Hepatocyte (in vitro differentiated cells): ENCODE measurements at regions not wholly inside any gene's neighbourhood (a gene's known extent, or its start where the extent isn't known, plus 50 kb on each side); places are given as distances from the start of the nearest gene placed in this dataset.

Experiments used
- DNase-seq: peaks from one replicate; pipeline ENCODE4 v3.0.0-alpha.2; 2016; ENCODE audit warnings: low spot score
- H2AFZ ChIP-seq: fragments of 200-600 bp; sonication (generic); 2 replicates; pipeline ENCODE4 v1.6.0; 2016; ENCODE audit warnings: antibody characterized with exemption, mild to moderate bottlenecking
- H3K27ac ChIP-seq: fragments of 200-600 bp; sonication (generic); 2 replicates; pipeline ENCODE4 v1.5.1; 2016; ENCODE audit warnings: mild to moderate bottlenecking
- H3K27me3 ChIP-seq: fragments of 200-600 bp; sonication (generic); 2 replicates; pipeline ENCODE4 v1.6.1; 2016
- H3K36me3 ChIP-seq: fragments of 200-600 bp; sonication (generic); replicated peaks from 2 replicates; pipeline ENCODE4 v1.5.1; 2016; ENCODE audit warnings: low read depth; ENCODE audit not compliant: insufficient read depth
- H3K4me1 ChIP-seq: fragments of 200-600 bp; sonication (generic); 2 replicates; pipeline ENCODE4 v1.5.1; 2016; ENCODE audit warnings: mild to moderate bottlenecking, moderate library complexity; ENCODE audit not compliant: insufficient read depth
- H3K4me2 ChIP-seq: fragments of 200-600 bp; sonication (generic); 2 replicates; pipeline ENCODE4 v1.6.0; 2016
- H3K4me3 ChIP-seq: fragments of 200-600 bp; sonication (generic); 2 replicates; pipeline ENCODE4 v1.5.1; 2016; ENCODE audit warnings: mild to moderate bottlenecking
- H3K79me2 ChIP-seq: fragments of 200-600 bp; sonication (generic); 2 replicates; pipeline ENCODE4 v1.6.0; 2017; ENCODE audit warnings: mild to moderate bottlenecking
- H3K9me2 ChIP-seq: fragments of 200-600 bp; sonication (generic); replicated peaks from 2 replicates; pipeline ENCODE4 v1.6.0; 2017; ENCODE audit warnings: mild to moderate bottlenecking; ENCODE audit not compliant: insufficient read depth
- H3K9me3 ChIP-seq: fragments of 200-600 bp; sonication (generic); 2 replicates; pipeline ENCODE4 v1.5.1; 2016; ENCODE audit warnings: low read depth, mild to moderate bottlenecking
- H4K20me1 ChIP-seq: fragments of 200-600 bp; sonication (generic); 2 replicates; pipeline ENCODE4 v1.6.0; 2016; ENCODE audit warnings: mild to moderate bottlenecking; ENCODE audit not compliant: insufficient read depth, poor library complexity, severe bottlenecking
- EZH2 ChIP-seq: fragments of 200-600 bp; sonication (generic); IDR thresholded peaks from 2 replicates; pipeline ENCODE4 v1.6.1; 2016; ENCODE audit warnings: antibody characterized with exemption, mild to moderate bottlenecking, borderline replicate concordance
- EZH2phosphoT487 ChIP-seq: fragments of 200-600 bp; sonication (generic); IDR thresholded peaks from one replicate; pipeline ENCODE4 v1.6.1; 2018; ENCODE audit warnings: antibody characterized with exemption, mild to moderate bottlenecking, low read depth, moderate library complexity; ENCODE audit not compliant: unreplicated experiment, severe bottlenecking
- WGBS: methylation state at CpG from one replicate; pipeline ENCODE4 v1.1.6; 2016; ENCODE audit warnings: low lambda C conversion rate; ENCODE audit errors: missing lambda C conversion rate; 5-methylcytosine and 5-hydroxymethylcytosine counted together
- TF ChIP-seq, protein P1 (sequence below): fragments of 200-600 bp; sonication (generic); IDR thresholded peaks from 2 replicates; pipeline ENCODE4 v1.5.1; 2016; ENCODE audit warnings: antibody characterized with exemption, mild to moderate bottlenecking; ENCODE audit not compliant: poor library complexity

DNA sequence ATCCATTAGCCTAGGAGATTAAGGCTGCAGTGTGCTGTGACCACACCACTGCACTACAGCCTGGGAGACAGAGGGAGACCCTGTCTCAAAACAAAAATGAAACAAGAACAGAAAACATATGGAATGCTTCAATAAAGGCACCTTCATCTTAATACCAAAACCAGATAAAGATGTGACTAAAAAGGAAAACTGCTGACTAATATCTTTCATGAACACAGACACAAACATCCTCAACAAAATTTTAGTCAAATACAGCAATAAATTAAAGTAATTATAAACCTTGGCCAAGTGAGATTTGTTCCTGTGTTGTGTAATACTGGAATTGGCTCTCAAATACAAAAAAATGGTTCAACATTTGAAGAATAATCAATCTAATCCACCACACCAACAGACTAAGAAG, 103.5 kb downstream of the PRR20E start:
- Histone ChIP-seq H3K27ac (no peak overlapping the region), H3K4me3 (no peak overlapping the region), H3K36me3 (no peaks in the 10 kb centered on the region), H3K27me3 (no peaks in the 10 kb centered on the region), H3K4me2 (no peak overlapping the region), H3K9me2 (no peaks in the 10 kb centered on the region), H3K4me1 (no peaks in the 10 kb centered on the region), H4K20me1 (no peaks in the 10 kb centered on the region), H3K79me2 (no peaks in the 10 kb centered on the region), H3K9me3 (no peaks in the 10 kb centered on the region), H2AFZ (no peak overlapping the region)
- no peak for DNase-seq
- TF ChIP-seq, protein P1, sequence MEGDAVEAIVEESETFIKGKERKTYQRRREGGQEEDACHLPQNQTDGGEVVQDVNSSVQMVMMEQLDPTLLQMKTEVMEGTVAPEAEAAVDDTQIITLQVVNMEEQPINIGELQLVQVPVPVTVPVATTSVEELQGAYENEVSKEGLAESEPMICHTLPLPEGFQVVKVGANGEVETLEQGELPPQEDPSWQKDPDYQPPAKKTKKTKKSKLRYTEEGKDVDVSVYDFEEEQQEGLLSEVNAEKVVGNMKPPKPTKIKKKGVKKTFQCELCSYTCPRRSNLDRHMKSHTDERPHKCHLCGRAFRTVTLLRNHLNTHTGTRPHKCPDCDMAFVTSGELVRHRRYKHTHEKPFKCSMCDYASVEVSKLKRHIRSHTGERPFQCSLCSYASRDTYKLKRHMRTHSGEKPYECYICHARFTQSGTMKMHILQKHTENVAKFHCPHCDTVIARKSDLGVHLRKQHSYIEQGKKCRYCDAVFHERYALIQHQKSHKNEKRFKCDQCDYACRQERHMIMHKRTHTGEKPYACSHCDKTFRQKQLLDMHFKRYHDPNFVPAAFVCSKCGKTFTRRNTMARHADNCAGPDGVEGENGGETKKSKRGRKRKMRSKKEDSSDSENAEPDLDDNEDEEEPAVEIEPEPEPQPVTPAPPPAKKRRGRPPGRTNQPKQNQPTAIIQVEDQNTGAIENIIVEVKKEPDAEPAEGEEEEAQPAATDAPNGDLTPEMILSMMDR: no peak
- TF ChIP-seq EZH2phosphoT487 (no peak), EZH2 (no peak)

DNA sequence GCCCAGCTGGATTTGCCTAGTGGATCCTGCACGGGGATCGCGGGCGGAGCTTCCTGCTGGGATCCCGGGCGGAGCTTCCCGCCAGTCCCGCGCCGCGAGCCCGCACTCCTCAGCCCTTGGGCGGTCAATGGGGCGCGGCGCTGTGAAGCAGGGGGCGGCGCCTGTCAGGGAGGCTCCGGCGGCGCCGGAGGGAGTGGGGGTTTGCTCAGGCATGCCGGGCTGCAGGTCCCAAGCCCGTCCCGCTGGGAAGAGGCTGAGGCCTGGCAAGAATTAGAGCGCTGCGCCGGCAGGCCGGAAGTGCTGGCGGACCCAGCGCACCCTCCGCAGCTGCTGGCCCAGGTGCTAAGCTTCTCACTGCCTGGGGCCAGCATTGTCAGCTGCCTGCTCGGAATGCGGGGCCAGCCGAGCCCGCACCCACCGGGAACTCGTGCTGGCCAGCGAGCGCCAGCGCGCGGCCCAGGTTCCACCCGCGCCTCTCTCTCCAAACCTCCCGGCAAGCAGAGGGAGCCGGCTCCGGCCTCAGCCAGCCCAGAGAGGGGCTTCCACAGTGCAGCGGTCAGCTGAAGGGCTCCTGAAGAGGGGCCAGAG, 119.6 kb downstream of the PRR20E start:
- no peaks in the 10 kb centered on the region for H3K36me3 ChIP-seq
- 30% methylated on average over 44 of the region's 49 CpGs for WGBS
- H3K9me2 ChIP-seq: no peaks in the 10 kb centered on the region
- H3K27me3 ChIP-seq: no peaks in the 10 kb centered on the region
- no peaks in the 10 kb centered on the region for H3K9me3 ChIP-seq
- peak overlapping the region; percentile 49 for H3K4me3 ChIP-seq
- no peaks in the 10 kb centered on the region for H3K79me2 ChIP-seq
- H3K4me2 ChIP-seq: peak overlapping the region; percentile 69
- H4K20me1 ChIP-seq: no peaks in the 10 kb centered on the region
- H3K4me1 ChIP-seq: no peaks in the 10 kb centered on the region
- H3K27ac ChIP-seq: peak overlapping the region; percentile 77
- peak; percentile 82 for DNase-seq
- H2AFZ ChIP-seq: peak overlapping the region; percentile 72
- TF ChIP-seq EZH2: no peak
- TF ChIP-seq EZH2phosphoT487: no peak
- TF ChIP-seq, protein P1: no peak

GRCh38 chr13:57302604-57303003, 135.6 kb downstream of the PRR20E start:
- 42% methylated on average over 1 of the region's 1 CpG for WGBS

More at GRCh38 chr13:57302604-57303003, 135.6 kb downstream of the PRR20E start:
- Histone ChIP-seq H3K79me2 (no peaks in the 10 kb centered on the region), H3K27me3 (no peaks in the 10 kb centered on the region), H3K4me1 (no peaks in the 10 kb centered on the region), H3K36me3 (no peaks in the 10 kb centered on the region), H3K27ac (peak overlapping the region; percentile 5), H3K9me3 (no peaks in the 10 kb centered on the region), H3K9me2 (no peaks in the 10 kb centered on the region), H3K4me3 (no peak overlapping the region), H4K20me1 (no peaks in the 10 kb centered on the region), H2AFZ (no peak overlapping the region), H3K4me2 (no peak overlapping the region)
- peak; percentile 27 for DNase-seq
- TF ChIP-seq, protein P1: no peak
- TF ChIP-seq EZH2phosphoT487 (no peak), EZH2 (no peak)
